Uterus (tissue), 3 donors: ENCODE measurements at regions not wholly inside any gene's neighbourhood (a gene's known extent, or its start where the extent isn't known, plus 50 kb on each side); places are given as distances from the start of the nearest gene placed in this dataset.

Experiments
- DNase-seq, 2 donors: peaks; one replicate each; pipeline ENCODE4 v3.0.0-alpha.2; 2019 to 2020
- H3K27ac ChIP-seq, 2 donors: fragments of 200-600 bp; sonication (generic); 1 replicate in 1 of 2; 2 replicates in 1 of 2; pipeline ENCODE4 v1.5.1; 2016 to 2018
- H3K27me3 ChIP-seq, 2 donors: fragments of 200-600 bp; sonication (generic); one replicate each; pipeline ENCODE4 v1.5.1; 2018 to 2019; ENCODE audit warnings: control low read depth in 1 of 2
- H3K36me3 ChIP-seq, 2 donors: fragments of 200-600 bp; sonication (generic); one replicate each; pipeline ENCODE4 v1.5.1; 2019; ENCODE audit warnings: control low read depth in 1 of 2
- H3K4me1 ChIP-seq, 2 donors: fragments of 200-600 bp; sonication (generic); one replicate each; pipeline ENCODE4 v1.5.1; 2018 to 2019; ENCODE audit warnings: control low read depth in 1 of 2
- H3K4me3 ChIP-seq, 2 donors: fragments of 200-600 bp; sonication (generic); 1 replicate in 1 of 2; 2 replicates in 1 of 2; pipeline ENCODE4 v1.5.1; 2018 to 2019; ENCODE audit warnings: mild to moderate bottlenecking in 1 of 2
- H3K9me3 ChIP-seq, 2 donors: fragments of 200-600 bp; sonication (generic); one replicate each; pipeline ENCODE4 v1.5.1; 2019; ENCODE audit warnings: control low read depth in 1 of 2
- POLR2A ChIP-seq, 2 donors: fragments of 450-650 bp; IDR thresholded peaks; one replicate each; pipeline ENCODE4 v1.6.1; 2016; ENCODE audit warnings: antibody characterized with exemption in 2 of 2, mild to moderate bottlenecking in 1 of 2, moderate library complexity in 1 of 2
- intact Hi-C: fragments of 100-400 bp; cut with DNase I; formaldehyde crosslinking; loops from one replicate; pipeline ENCODE4 v1.15.1; 2023; ENCODE audit warnings: low total_unique reads
- TF ChIP-seq, protein P1 (sequence below), 4 experiments: fragments of 200-600 bp in 2 of 4; fragments of 450-650 bp in 2 of 4; sonication (generic) in 2 of 4; IDR thresholded peaks; one replicate each; pipeline ENCODE4 v1.5.1; 2016 to 2019; ENCODE audit warnings: antibody characterized with exemption in 4 of 4, mild to moderate bottlenecking in 2 of 4, moderate library complexity in 1 of 4
- donor health status: DM: yes; HTN: yes; CAD: no.

GRCh38 chr11:97354576-97354975 is 964.8 kb downstream of the JRKL start:
- Histone ChIP-seq H3K9me3 (no peaks in the 10 kb centered on the region), H3K36me3 (no peaks in the 10 kb centered on the region), H3K27ac (no peak overlapping the region), H3K4me3 (no peak overlapping the region), H3K27me3 (no peaks in the 10 kb centered on the region), H3K4me1 (no peaks in the 10 kb centered on the region)
- intact Hi-C loops = no loop called here
- DNase-seq = no peak
- TF ChIP-seq, protein P1, sequence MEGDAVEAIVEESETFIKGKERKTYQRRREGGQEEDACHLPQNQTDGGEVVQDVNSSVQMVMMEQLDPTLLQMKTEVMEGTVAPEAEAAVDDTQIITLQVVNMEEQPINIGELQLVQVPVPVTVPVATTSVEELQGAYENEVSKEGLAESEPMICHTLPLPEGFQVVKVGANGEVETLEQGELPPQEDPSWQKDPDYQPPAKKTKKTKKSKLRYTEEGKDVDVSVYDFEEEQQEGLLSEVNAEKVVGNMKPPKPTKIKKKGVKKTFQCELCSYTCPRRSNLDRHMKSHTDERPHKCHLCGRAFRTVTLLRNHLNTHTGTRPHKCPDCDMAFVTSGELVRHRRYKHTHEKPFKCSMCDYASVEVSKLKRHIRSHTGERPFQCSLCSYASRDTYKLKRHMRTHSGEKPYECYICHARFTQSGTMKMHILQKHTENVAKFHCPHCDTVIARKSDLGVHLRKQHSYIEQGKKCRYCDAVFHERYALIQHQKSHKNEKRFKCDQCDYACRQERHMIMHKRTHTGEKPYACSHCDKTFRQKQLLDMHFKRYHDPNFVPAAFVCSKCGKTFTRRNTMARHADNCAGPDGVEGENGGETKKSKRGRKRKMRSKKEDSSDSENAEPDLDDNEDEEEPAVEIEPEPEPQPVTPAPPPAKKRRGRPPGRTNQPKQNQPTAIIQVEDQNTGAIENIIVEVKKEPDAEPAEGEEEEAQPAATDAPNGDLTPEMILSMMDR (IDR thresholded peaks at IDR 0.05) = no peak
- no peak for TF ChIP-seq POLR2A (IDR thresholded peaks at IDR 0.05)

GRCh38 chr11:97355230-97355629 is 965.4 kb downstream of the JRKL start:
- Histone ChIP-seq H3K4me1 (no peaks in the 10 kb centered on the region), H3K27me3 (no peaks in the 10 kb centered on the region), H3K27ac (no peak overlapping the region), H3K4me3 (no peak overlapping the region), H3K9me3 (no peaks in the 10 kb centered on the region), H3K36me3 (no peaks in the 10 kb centered on the region)
- intact Hi-C loops = no loop called here
- no peak for TF ChIP-seq POLR2A (IDR thresholded peaks at IDR 0.05)
- TF ChIP-seq, protein P1 (IDR thresholded peaks at IDR 0.05) = no peak
- DNase-seq = no peak

DNA sequence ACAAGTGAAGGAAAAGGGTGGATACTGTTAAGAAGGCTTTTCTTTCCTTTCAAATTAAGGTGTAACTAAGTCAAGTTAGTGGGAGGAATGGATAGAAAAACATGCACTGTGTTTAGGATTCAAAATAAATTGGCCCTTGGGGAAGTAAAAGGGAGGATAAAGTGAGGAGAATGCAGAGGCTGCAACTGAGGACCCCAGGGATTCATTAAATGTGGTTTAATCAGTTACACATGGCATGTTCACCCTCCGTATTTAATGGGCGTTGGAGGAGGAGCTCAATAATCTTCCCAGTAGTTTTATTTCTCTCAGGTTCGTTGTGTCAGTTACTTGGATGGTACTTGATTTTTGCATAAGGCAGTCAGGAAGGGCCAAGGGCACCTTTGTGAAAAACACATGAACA is 966.3 kb downstream of the JRKL start:
- no peak for DNase-seq
- Histone ChIP-seq H3K27ac (no peak overlapping the region), H3K36me3 (no peaks in the 10 kb centered on the region), H3K4me3 (no peak overlapping the region), H3K27me3 (no peaks in the 10 kb centered on the region), H3K4me1 (no peaks in the 10 kb centered on the region), H3K9me3 (no peaks in the 10 kb centered on the region)
- no peak for TF ChIP-seq POLR2A (IDR thresholded peaks at IDR 0.05)
- TF ChIP-seq, protein P1 (IDR thresholded peaks at IDR 0.05) = no peak
- intact Hi-C loops = no loop called here

DNA sequence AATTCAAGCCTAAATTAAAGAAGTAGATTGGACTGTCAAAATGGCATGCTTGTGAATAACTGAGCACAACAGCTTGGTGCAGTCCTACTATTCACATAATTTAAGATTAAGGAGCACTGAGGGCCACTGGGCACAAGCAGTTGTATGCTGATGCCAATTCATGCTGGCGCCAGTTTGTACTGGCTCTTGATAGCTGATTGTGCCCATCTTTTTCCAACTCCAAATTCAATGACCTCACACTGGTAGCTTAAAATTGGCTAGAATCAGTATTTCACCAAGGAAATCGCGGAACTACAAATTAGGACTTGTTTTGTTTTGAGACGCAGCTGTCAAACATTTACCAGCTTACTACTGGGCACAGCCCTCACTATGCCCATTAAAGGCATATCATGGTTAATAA is 969.2 kb downstream of the JRKL start:
- intact Hi-C loops = no loop called here
- Histone ChIP-seq H3K27me3 (no peaks in the 10 kb centered on the region), H3K9me3 (no peaks in the 10 kb centered on the region), H3K36me3 (no peaks in the 10 kb centered on the region), H3K4me3 (no peak overlapping the region), H3K27ac (no peak overlapping the region), H3K4me1 (no peaks in the 10 kb centered on the region)
- no peak for DNase-seq
- TF ChIP-seq, protein P1 (IDR thresholded peaks at IDR 0.05) = no peak
- no peak for TF ChIP-seq POLR2A (IDR thresholded peaks at IDR 0.05)

DNA sequence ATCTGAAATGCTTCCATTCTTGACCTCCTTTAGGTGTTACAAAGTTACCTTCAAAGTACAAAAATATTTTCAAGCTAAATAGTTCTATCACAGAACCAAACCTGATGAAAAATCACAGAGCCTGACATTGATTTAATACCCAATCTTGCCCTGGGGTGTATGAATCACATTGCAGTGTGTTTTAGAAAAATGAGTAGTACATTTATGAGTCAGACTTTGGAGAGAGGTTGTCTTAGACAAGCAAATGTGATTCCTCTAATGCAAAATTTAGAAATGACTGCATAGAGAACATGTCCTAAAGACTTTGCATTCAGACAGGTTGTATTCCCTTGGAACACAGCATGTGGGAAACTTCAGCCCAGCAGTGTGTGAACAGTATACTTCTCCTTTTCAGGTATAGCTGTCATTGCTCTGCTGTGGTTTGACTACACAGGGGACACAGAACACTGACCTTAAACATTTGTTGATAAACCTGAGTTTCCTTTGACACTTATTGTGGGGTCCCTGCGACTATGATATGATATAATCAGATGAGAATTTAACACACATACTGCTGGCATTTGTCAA is 972.1 kb downstream of the JRKL start:
- TF ChIP-seq POLR2A (IDR thresholded peaks at IDR 0.05) = no peak
- TF ChIP-seq, protein P1 (IDR thresholded peaks at IDR 0.05) = no peak
- DNase-seq = no peak
- H3K4me1 ChIP-seq = no peaks in the 10 kb centered on the region
- H3K4me3 ChIP-seq = no peak overlapping the region
- H3K36me3 ChIP-seq = no peaks in the 10 kb centered on the region
- H3K27ac ChIP-seq = no peak overlapping the region
- H3K9me3 ChIP-seq = no peaks in the 10 kb centered on the region
- H3K27me3 ChIP-seq = no peaks in the 10 kb centered on the region
- intact Hi-C loops = no loop called here
